ENCODE measurements at regions not wholly inside any gene's neighbourhood (a gene's known extent, or its start where the extent isn't known, plus 50 kb on each side); places are given as distances from the start of the nearest gene placed in this dataset.
"Not testable (repeated sequence)": the region's sequence is repeated elsewhere in the genome, so short reads cannot be mapped to it uniquely, and the experiment has no call there.

DNA sequence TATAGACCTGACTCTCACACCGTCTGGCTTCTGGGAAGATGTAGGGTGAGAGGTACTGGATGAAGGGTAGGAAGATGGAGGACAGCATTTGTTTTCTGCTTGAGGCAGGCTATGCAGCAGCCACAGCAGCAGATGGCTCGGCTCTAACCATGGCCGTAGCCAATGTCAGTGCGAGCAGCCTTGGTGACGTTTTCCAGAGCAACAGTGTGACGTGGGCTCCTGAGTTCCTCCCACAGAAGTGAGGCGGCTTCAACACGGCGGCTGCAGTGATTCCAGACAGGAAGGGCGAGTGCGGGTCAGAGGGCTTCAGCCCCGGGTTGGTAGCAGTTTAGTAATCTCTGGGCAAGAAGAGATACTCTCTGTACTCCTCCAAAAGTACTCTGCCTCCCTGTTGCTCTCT lies 133.0 kb upstream of the MYT1L start:
- DNase-seq (ENCODE audit: low read depth), result no peak

DNA sequence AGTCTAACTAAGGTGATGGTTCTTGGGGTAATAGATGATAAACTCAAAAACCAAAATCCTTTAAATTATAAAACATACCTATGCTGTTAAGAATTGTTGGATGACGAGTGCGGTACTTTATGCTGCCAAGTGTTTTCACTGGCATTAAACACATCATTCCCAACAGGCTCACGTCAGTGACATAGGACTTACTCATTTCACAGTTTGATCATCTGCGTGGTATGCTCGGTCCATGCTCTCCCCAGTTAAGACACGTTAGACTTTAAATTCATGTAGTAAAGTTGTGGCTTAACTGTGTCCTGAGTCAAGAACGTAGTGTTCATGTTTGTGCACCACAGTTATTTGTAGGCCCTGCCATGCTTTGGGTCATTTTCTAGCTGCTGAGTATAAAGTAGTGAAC lies 125.6 kb upstream of the MYT1L start:
- DNase-seq (ENCODE audit: low read depth), result no peak

DNA sequence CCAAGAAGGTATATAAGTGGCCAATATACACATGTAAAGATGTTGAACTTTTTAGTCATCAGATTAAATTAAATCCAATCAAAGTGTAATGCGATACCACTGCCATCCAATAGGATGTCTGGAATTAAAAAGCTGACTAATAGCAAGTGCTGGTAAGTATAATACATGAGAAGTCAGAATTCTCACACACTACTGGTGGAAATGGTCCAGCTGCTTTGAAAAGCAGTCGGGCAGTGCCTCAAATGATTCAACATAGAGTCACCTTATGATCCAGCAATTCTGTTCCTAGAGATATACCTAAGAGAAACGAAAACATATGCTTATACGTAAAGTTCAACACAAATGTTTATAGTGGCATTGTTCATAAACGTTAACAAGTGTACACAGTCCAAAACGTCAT lies 124.1 kb upstream of the MYT1L start:
- DNase-seq (ENCODE audit: low read depth), result no peak

DNA sequence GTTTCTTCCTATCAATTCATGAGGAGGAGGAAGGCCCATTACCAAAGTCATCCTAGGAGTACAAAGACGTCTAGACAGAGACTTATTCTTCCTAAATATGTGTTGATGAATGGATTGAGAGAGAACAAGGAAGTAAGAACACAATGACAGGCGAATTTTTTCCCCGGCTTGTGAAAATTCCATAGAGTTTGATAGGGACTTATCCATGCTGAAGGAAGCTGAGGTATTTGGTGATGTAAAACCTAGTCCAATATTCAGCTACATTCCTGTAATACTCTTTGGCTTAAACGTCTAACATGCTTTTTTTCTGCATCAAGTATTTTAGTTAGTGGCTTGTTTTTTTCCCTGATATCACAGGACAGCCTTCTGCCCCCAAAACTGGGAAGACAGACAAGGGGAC lies 121.9 kb upstream of the MYT1L start:
- DNase-seq (ENCODE audit: low read depth), result no peak

GRCh38 chr2:2451275-2451674 lies 120.2 kb upstream of the MYT1L start:
- DNase-seq (ENCODE audit: low read depth), result not testable (repeated sequence)

- DNase-seq (ENCODE audit: low read depth), result no peak
These were observed 117.1 kb upstream of the MYT1L start for GRCh38 chr2:2448178-2448577.

DNA sequence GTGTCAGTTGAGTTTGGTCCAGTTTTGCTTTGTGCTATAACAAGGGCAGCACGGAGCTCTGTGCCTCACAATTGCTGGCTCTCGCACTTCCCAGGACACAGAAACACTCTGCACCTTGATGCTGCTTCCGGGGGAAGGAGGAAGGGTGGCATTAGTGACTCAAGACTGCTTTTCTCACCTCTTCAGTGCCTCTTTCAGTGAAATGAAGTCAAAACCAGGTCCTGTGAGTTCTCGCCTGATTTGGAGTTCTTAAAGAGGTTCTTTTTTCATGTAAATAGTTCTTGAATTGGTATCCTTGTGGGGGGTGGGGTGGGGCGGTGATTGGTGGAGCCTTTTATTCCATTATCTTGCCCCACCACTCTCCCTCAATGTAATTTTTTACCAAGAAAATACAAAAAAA lies 91.5 kb upstream of the MYT1L start:
- no peak for DNase-seq (ENCODE audit: low read depth)

GRCh38 chr2:2413525-2413924 lies 82.5 kb upstream of the MYT1L start:
- no peak for DNase-seq (ENCODE audit: low read depth)

DNA sequence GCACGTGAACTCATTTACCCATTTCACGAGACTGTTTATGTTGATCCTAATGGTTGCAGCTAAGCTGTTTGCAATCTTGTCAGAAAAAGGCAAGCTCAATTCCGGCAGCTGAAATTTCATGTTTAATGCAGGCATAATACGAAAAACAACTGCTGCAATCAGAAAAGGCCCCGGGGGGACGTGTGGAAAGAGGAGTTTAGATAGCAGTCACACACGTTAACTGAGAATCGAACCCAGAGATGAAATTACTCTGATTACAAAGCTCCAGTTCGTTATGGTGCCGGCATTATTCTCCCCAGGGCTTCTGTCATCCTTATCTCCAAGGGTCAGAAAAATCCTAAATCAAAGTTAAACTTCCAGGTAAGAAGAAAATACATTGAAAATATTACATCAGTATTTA lies 79.9 kb upstream of the MYT1L start:
- DNase-seq (ENCODE audit: low read depth), result no peak

- DNase-seq (ENCODE audit: low read depth), result no peak
These were observed 78.4 kb upstream of the MYT1L start for GRCh38 chr2:2409481-2409880.

GRCh38 chr2:2405780-2406179 lies 74.7 kb upstream of the MYT1L start:
- no peak for DNase-seq (ENCODE audit: low read depth)

- DNase-seq (ENCODE audit: low read depth), result no peak
These were observed 69.4 kb upstream of the MYT1L start for GRCh38 chr2:2400286-2401038.

DNA sequence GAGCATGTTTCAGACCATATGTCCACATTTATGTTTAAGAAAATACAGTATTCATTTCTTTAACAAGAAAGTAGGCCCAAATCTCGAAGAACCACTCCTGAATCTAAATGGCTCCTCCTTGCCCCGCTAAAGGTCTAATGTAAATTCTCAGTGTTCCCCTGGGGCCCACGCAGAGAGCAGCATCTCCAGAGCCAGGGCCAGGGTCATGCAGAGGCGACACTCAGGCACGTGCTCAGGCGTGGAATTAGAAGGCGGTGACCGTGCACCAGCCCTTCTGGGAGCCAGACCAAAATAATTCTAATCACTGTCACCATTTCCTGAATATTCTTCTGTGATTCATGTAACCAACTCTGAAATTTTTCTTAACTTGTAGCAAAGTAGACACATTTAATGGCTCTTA lies 68.3 kb upstream of the MYT1L start:
- DNase-seq (ENCODE audit: low read depth), result no peak

GRCh38 chr2:2392332-2392731 lies 61.3 kb upstream of the MYT1L start:
- no peak for DNase-seq (ENCODE audit: low read depth)

GRCh38 chr2:2389215-2389614 lies 58.1 kb upstream of the MYT1L start:
- DNase-seq (ENCODE audit: low read depth), result no peak
